PC-3 (cell line): ENCODE measurements at regions not wholly inside any gene's neighbourhood (a gene's known extent, or its start where the extent isn't known, plus 50 kb on each side); places are given as distances from the start of the nearest gene placed in this dataset.
A peak's percentile ranks its signal among the peaks of the same experiment; 100 is the strongest.

Source experiments
- ATAC-seq: fragments of 200-7000 bp; cut with Tn5 transposase; 2 replicates; pipeline ENCODE4 v1.9.1; 2020; ENCODE audit warnings: mild to moderate bottlenecking, moderate library complexity
- BruUV-seq: library from RNA; stranded (reverse); fragments of 400-500 nt; replicated peaks from 2 replicates; lab custom pipeline; 2021; lab: Mats Ljungman, UMichigan
- CTCF ChIA-PET: fragments of 300-600 bp; sonication (Branson Sonifier 250); formaldehyde crosslinking; loops from one replicate; lab custom pipeline; 2022; ENCODE audit warnings: antibody characterized with exemption; lab: Charles Lee
- POLR2A ChIA-PET: fragments of 300-600 bp; sonication (Branson Sonifier 250); formaldehyde crosslinking; loops from one replicate; lab custom pipeline; 2022; ENCODE audit warnings: antibody characterized with exemption; ENCODE audit not compliant: unreplicated experiment; lab: Charles Lee
- DNase-seq: peaks from one replicate; pipeline ENCODE4 v3.0.0-alpha.2; 2015
- H2AFZ ChIP-seq: fragments of 300-600 bp; sonication (generic); 2 replicates; pipeline ENCODE4 v1.6.0; 2016; ENCODE audit warnings: antibody characterized with exemption, low read length
- H3F3A ChIP-seq: fragments of 300-600 bp; sonication (generic); one replicate; pipeline ENCODE4 v1.6.0; 2017; ENCODE audit warnings: antibody characterized with exemption, low read length, control low read depth, mild to moderate bottlenecking; ENCODE audit not compliant: unreplicated experiment
- H3K27ac ChIP-seq: fragments of 300-600 bp; sonication (generic); 2 replicates; pipeline ENCODE4 v1.5.1; 2016; ENCODE audit warnings: mild to moderate bottlenecking, low read length
- H3K27me3 ChIP-seq: fragments of 300-600 bp; sonication (generic); 2 replicates; pipeline ENCODE4 v1.6.1; 2016; ENCODE audit warnings: low read length, mixed read lengths
- H3K36me3 ChIP-seq: fragments of 300-600 bp; sonication (generic); 2 replicates; pipeline ENCODE4 v1.6.1; 2016; ENCODE audit warnings: low read depth, mixed run types, low read length, mixed read lengths
- H3K4me1 ChIP-seq: fragments of 300-600 bp; sonication (generic); 2 replicates; pipeline ENCODE4 v1.5.1; 2016; ENCODE audit warnings: low read length; ENCODE audit not compliant: insufficient read depth
- H3K4me2 ChIP-seq: fragments of 300-600 bp; sonication (generic); 2 replicates; pipeline ENCODE4 v1.6.0; 2016; ENCODE audit warnings: low read length
- H3K4me3 ChIP-seq: fragments of 300-600 bp; sonication (generic); 2 replicates; pipeline ENCODE4 v1.5.1; 2016; ENCODE audit warnings: mild to moderate bottlenecking, low read length, mixed read lengths
- H3K79me2 ChIP-seq: fragments of 300-600 bp; sonication (generic); 2 replicates; pipeline ENCODE4 v1.6.1; 2017; ENCODE audit warnings: low read length, mixed read lengths
- H3K9ac ChIP-seq: fragments of 300-600 bp; sonication (generic); 2 replicates; pipeline ENCODE4 v1.6.0; 2016; ENCODE audit warnings: mild to moderate bottlenecking, low read length
- H3K9me2 ChIP-seq: fragments of 300-600 bp; sonication (generic); replicated peaks from 2 replicates; pipeline ENCODE4 v1.6.1; 2016; ENCODE audit warnings: mixed run types, low read length, mixed read lengths
- H3K9me3 ChIP-seq: fragments of 300-600 bp; sonication (generic); 2 replicates; pipeline ENCODE4 v1.6.1; 2016; ENCODE audit warnings: low read length, mixed read lengths
- H4K20me1 ChIP-seq: fragments of 300-600 bp; sonication (generic); 2 replicates; pipeline ENCODE4 v1.6.1; 2016; ENCODE audit warnings: low read length, mixed read lengths
- CTCF ChIP-seq: fragments of 300-600 bp; sonication (generic); conservative IDR thresholded peaks from 2 replicates; pipeline ENCODE4 v1.5.1; 2017; ENCODE audit warnings: antibody characterized with exemption, low read depth, mild to moderate bottlenecking, low read length
- EZH2 ChIP-seq: fragments of 300-600 bp; sonication (generic); IDR thresholded peaks from one replicate; pipeline ENCODE4 v1.6.1; 2017; ENCODE audit warnings: antibody characterized with exemption, mild to moderate bottlenecking, low read length; ENCODE audit not compliant: unreplicated experiment
- EZH2phosphoT487 ChIP-seq: fragments of 300-600 bp; sonication (generic); IDR thresholded peaks from 2 replicates; pipeline ENCODE4 v1.6.1; 2018; ENCODE audit warnings: mild to moderate bottlenecking, antibody characterized with exemption, low read length, borderline replicate concordance
- intact Hi-C: fragments of 100-400 bp; cut with micrococcal nuclease; formaldehyde crosslinking; loops from 2 replicates; pipeline ENCODE4 v1.9.0; 2023

- CTCF ChIA-PET: no interaction called here
- intact Hi-C loops: loop anchor here (10.0 kb wide), 1 partner anchor 644 kb away; no protein-coding TSS in a partner anchor
- no TSS peak for BruUV-seq
These were observed 111.4 kb downstream of the DACT1 start for GRCh38 chr14:58749066-58749669.

GRCh38 chr14:58750321-58751269 lies 112.8 kb downstream of the DACT1 start:
- Histone ChIP-seq H3K27me3 (no peaks in the 10 kb centered on the region), H3F3A (peaks cover 19% of the 10 kb centered on the region), H3K27ac (peak overlapping the region; percentile 81), H3K9me2 (no peaks in the 10 kb centered on the region), H3K9me3 (no peaks in the 10 kb centered on the region), H2AFZ (no peak overlapping the region), H3K4me1 (peaks cover 55% of the 10 kb centered on the region), H3K79me2 (no peaks in the 10 kb centered on the region), H3K36me3 (no peaks in the 10 kb centered on the region), H3K4me2 (peak overlapping the region; percentile 51), H3K4me3 (0 out of 2 replicates have a peak overlapping the region, but pooled peaks have one; percentile 2), H4K20me1 (no peaks in the 10 kb centered on the region), H3K9ac (peak overlapping the region; percentile 44; the same call in 1 of the 2 replicates)
- ATAC-seq (peak; percentile 46), DNase-seq (peak; percentile 75)
- TF ChIP-seq EZH2 (no peak), EZH2phosphoT487 (no peak), CTCF (no peak)
- intact Hi-C loops: loop anchor here (10.0 kb wide), 1 partner anchor 1386 kb away; no protein-coding TSS in a partner anchor
- POLR2A ChIA-PET: interaction anchor here (0.6 kb wide), 1 partner anchor 13 kb away, joined by 4 read pairs; no protein-coding TSS in a partner anchor
- CTCF ChIA-PET: interaction anchor here (0.6 to 0.9 kb wide), 2 partner anchors 76 to 249 kb away, joined by 3 to 5 read pairs; no protein-coding TSS in a partner anchor
- no TSS peak for BruUV-seq

More at GRCh38 chr14:58749066-58749669, 111.4 kb downstream of the DACT1 start:
- Histone ChIP-seq H3K9me3 (no peaks in the 10 kb centered on the region), H3K79me2 (no peaks in the 10 kb centered on the region), H3K9me2 (no peaks in the 10 kb centered on the region), H3K4me3 (0 out of 2 replicates have a peak overlapping the region, but pooled peaks have one; percentile 2), H3K27me3 (no peaks in the 10 kb centered on the region), H4K20me1 (no peaks in the 10 kb centered on the region), H3K4me2 (peak overlapping the region; percentile 51), H3F3A (peaks cover 19% of the 10 kb centered on the region), H3K36me3 (no peaks in the 10 kb centered on the region), H3K9ac (peak overlapping the region; percentile 44), H2AFZ (no peak overlapping the region), H3K27ac (peak overlapping the region; percentile 81), H3K4me1 (peaks cover 60% of the 10 kb centered on the region)
- TF ChIP-seq EZH2phosphoT487 (no peak), EZH2 (no peak), CTCF (no peak)
- ATAC-seq (peak; percentile 61), DNase-seq (peak; percentile 100)
- POLR2A ChIA-PET: no interaction called here
